Panc1 (cell line): ENCODE measurements at regions not wholly inside any gene's neighbourhood (a gene's known extent, or its start where the extent isn't known, plus 50 kb on each side); places are given as distances from the start of the nearest gene placed in this dataset.

Experiments used
- ATAC-seq: fragments of 200-7000 bp; cut with Tn5 transposase; 2 replicates; pipeline ENCODE4 v1.9.1; 2020; ENCODE audit warnings: mild to moderate bottlenecking, moderate library complexity
- BruUV-seq: library from RNA; stranded (reverse); fragments of 400-500 nt; replicated peaks from 2 replicates; lab custom pipeline; 2021; lab: Mats Ljungman, UMichigan
- CTCF ChIA-PET: fragments of 300-600 bp; sonication (Branson Sonifier 250); formaldehyde crosslinking; loops from one replicate; lab custom pipeline; 2022; ENCODE audit warnings: antibody characterized with exemption; lab: Charles Lee
- POLR2A ChIA-PET: fragments of 300-600 bp; sonication (Branson Sonifier 250); formaldehyde crosslinking; loops from one replicate; lab custom pipeline; 2022; ENCODE audit warnings: antibody characterized with exemption; lab: Charles Lee
- DNase-seq: peaks from one replicate; pipeline ENCODE4 v3.0.0-alpha.2; 2010; ENCODE audit warnings: low read depth, low spot score
- H3K27ac ChIP-seq: 2 replicates; pipeline ENCODE4 v1.5.1; 2011; ENCODE audit warnings: mild to moderate bottlenecking, low read length, inconsistent platforms
- H3K27me3 ChIP-seq: fragments of 200-500 bp; sonication (Bioruptor generic); 2 replicates; pipeline ENCODE4 v1.6.0; 2014; ENCODE audit warnings: low read length, inconsistent platforms; ENCODE audit not compliant: control insufficient read depth, insufficient read depth
- H3K36me3 ChIP-seq: fragments of 200-500 bp; sonication (Bioruptor generic); 2 replicates; pipeline ENCODE4 v1.5.1; 2014; ENCODE audit warnings: inconsistent platforms, mild to moderate bottlenecking, low read length, moderate library complexity; ENCODE audit not compliant: control insufficient read depth, insufficient read depth
- H3K4me1 ChIP-seq: 2 replicates; pipeline ENCODE4 v1.5.1; 2011; ENCODE audit warnings: inconsistent platforms, mild to moderate bottlenecking, low read length, moderate library complexity; ENCODE audit not compliant: control insufficient read depth, insufficient read depth
- H3K4me3 ChIP-seq, 2 experiments: 2 replicates each; pipeline ENCODE4 v1.5.1; 2011 to 2012; ENCODE audit warnings: low read depth in 2 of 2, low read length in 2 of 2, mild to moderate bottlenecking in 2 of 2, inconsistent platforms in 1 of 2, moderate library complexity in 1 of 2
- H3K9me3 ChIP-seq: fragments of 200-500 bp; sonication (Bioruptor generic); 2 replicates; pipeline ENCODE4 v1.5.1; 2014; ENCODE audit warnings: low read depth, mild to moderate bottlenecking, inconsistent platforms, low read length, moderate library complexity; ENCODE audit not compliant: control insufficient read depth, insufficient read depth
- CTCF ChIP-seq: fragments of 450-650 bp; IDR thresholded peaks from 2 replicates; pipeline ENCODE4 v1.5.1; 2017; ENCODE audit warnings: mild to moderate bottlenecking
- POLR2AphosphoS5 ChIP-seq: IDR thresholded peaks from 2 replicates; pipeline ENCODE4 v1.6.1; 2012; ENCODE audit warnings: mild to moderate bottlenecking, low read depth, low read length, moderate library complexity
- REST ChIP-seq, 2 experiments: IDR thresholded peaks; 2 replicates each; pipeline ENCODE4 v1.6.1; 2011 to 2012; ENCODE audit warnings: low read depth in 2 of 2, control low read depth in 1 of 2, low read length in 1 of 2, mild to moderate bottlenecking in 1 of 2, moderate library complexity in 1 of 2; ENCODE audit not compliant: insufficient read depth in 1 of 2
- SIN3A ChIP-seq: IDR thresholded peaks from 2 replicates; pipeline ENCODE4 v1.6.1; 2012; ENCODE audit warnings: low read depth, mild to moderate bottlenecking, low read length, moderate library complexity, borderline replicate concordance; ENCODE audit not compliant: insufficient read depth
- TCF7L2 ChIP-seq: IDR thresholded peaks from 2 replicates; pipeline ENCODE4 v1.6.1; 2011; ENCODE audit warnings: mild to moderate bottlenecking, low read depth, low read length, inconsistent platforms
- in situ Hi-C: cut with HindIII; loops from 2 replicates; pipeline ENCODE4 v1.10.0; 2016; ENCODE audit warnings: low sequenced_read_pairs, low pct_unique_long_range_greater_than_20kb
- intact Hi-C: fragments of 100-400 bp; cut with micrococcal nuclease; formaldehyde crosslinking; loops from one replicate; pipeline ENCODE4 v1.10.0; 2022; ENCODE audit not compliant: unreplicated experiment

- no peaks in the 10 kb centered on the region for H3K27me3 ChIP-seq
- no peaks in the 10 kb centered on the region for H3K36me3 ChIP-seq
- ATAC-seq (no peak), DNase-seq (no peak)
- CTCF ChIA-PET, result no interaction called here
- TF ChIP-seq REST (IDR thresholded peaks at IDR 0.05; ENCODE audit: insufficient read depth in 1 of 2, low read depth in 2 of 2, low read length in 1 of 2) (no peak), POLR2AphosphoS5 (no peak), CTCF (no peak), SIN3A (no peak), TCF7L2 (no peak)
- H3K4me1 ChIP-seq, result no peaks in the 10 kb centered on the region
- in situ Hi-C loops (no loop called here), intact Hi-C loops (no loop called here)
- no TSS peak for BruUV-seq
- no peaks in the 10 kb centered on the region for H3K9me3 ChIP-seq
- POLR2A ChIA-PET, result interaction anchor here (0.6 kb wide), 1 partner anchor 97 kb away, joined by 4 read pairs; no protein-coding TSS in a partner anchor
- no peak overlapping the region for H3K4me3 ChIP-seq
- H3K27ac ChIP-seq, result no peak overlapping the region
Measured at GRCh38 chr2:18845854-18846445, 256.6 kb upstream of the NT5C1B start.

- no peaks in the 10 kb centered on the region for H3K9me3 ChIP-seq
- ATAC-seq (no peak), DNase-seq (no peak)
- H3K36me3 ChIP-seq, result no peaks in the 10 kb centered on the region
- intact Hi-C loops (no loop called here), in situ Hi-C loops (no loop called here)
- H3K4me3 ChIP-seq, result no peak overlapping the region
- ChIA-PET CTCF (no interaction called here), POLR2A (no interaction called here)
- BruUV-seq, result no TSS peak
- H3K4me1 ChIP-seq, result no peaks in the 10 kb centered on the region
- H3K27ac ChIP-seq, result no peak overlapping the region
- no peaks in the 10 kb centered on the region; the same call in 1 of the 2 replicates for H3K27me3 ChIP-seq
- TF ChIP-seq TCF7L2 (no peak), SIN3A (no peak), REST (IDR thresholded peaks at IDR 0.05; ENCODE audit: insufficient read depth in 1 of 2, low read depth in 2 of 2, low read length in 1 of 2) (no peak), CTCF (no peak)
Measured at GRCh38 chr2:18842836-18843235, 253.5 kb upstream of the NT5C1B start.
